SU-DHL-6 (cell line): ENCODE measurements at regions not wholly inside any gene's neighbourhood (a gene's known extent, or its start where the extent isn't known, plus 50 kb on each side); places are given as distances from the start of the nearest gene placed in this dataset.

Experiments used
- EZH2phosphoT487 ChIP-seq: fragments of 200-600 bp; sonication (generic), shearing (Covaris generic); conservative IDR thresholded peaks from 2 replicates; pipeline ENCODE4 v1.6.1; 2018; ENCODE audit warnings: mild to moderate bottlenecking, antibody characterized with exemption, low read length, moderate library complexity, mixed read lengths
- TF ChIP-seq, protein P1 (sequence below): fragments of 200-600 bp; sonication (generic); IDR thresholded peaks from one replicate; pipeline ENCODE4 v1.5.1; 2017; ENCODE audit warnings: antibody characterized with exemption, mild to moderate bottlenecking, low read length, moderate library complexity; ENCODE audit not compliant: insufficient read depth, poor library complexity, severe bottlenecking

DNA sequence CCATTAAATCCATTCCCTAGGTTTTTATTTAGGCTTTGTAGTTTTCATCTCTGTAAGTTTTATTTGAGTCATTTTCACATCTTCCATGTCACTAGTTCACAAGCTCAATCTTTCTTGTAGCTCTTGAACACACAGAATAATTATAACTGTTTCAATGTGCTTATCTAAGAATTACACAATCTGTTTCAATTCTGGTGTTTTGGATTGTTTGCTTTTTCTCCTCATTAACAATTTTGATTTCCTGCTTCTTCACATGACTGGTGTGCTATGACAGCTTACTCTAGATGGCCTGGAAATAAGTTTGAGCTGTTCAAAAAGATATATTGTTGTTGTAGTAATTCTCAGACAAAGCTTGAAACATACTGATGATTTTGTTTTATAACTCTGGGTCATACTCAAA is 1974.1 kb upstream of the NUDT12 start:
- TF ChIP-seq, protein P1, sequence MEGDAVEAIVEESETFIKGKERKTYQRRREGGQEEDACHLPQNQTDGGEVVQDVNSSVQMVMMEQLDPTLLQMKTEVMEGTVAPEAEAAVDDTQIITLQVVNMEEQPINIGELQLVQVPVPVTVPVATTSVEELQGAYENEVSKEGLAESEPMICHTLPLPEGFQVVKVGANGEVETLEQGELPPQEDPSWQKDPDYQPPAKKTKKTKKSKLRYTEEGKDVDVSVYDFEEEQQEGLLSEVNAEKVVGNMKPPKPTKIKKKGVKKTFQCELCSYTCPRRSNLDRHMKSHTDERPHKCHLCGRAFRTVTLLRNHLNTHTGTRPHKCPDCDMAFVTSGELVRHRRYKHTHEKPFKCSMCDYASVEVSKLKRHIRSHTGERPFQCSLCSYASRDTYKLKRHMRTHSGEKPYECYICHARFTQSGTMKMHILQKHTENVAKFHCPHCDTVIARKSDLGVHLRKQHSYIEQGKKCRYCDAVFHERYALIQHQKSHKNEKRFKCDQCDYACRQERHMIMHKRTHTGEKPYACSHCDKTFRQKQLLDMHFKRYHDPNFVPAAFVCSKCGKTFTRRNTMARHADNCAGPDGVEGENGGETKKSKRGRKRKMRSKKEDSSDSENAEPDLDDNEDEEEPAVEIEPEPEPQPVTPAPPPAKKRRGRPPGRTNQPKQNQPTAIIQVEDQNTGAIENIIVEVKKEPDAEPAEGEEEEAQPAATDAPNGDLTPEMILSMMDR = no peak
- no peak for TF ChIP-seq EZH2phosphoT487
